Activated CD4-positive, alpha-beta T cell treated with anti-CD3 and anti-CD28 coated beads, Interleukin-2, amount 10 ng/mL, durations not matched to agents 7 days and 5 days (primary cell): ENCODE measurements at regions not wholly inside any gene's neighbourhood (a gene's known extent, or its start where the extent isn't known, plus 50 kb on each side); places are given as distances from the start of the nearest gene placed in this dataset.

Experiments
- CTCF ChIA-PET: fragments of 350-600 bp; sonication (Branson Sonifier 250); formaldehyde crosslinking; loops from one replicate; lab custom pipeline; 2021; ENCODE audit warnings: antibody characterized with exemption; lab: Charles Lee
- POLR2A ChIA-PET: fragments of 350-600 bp; sonication (Branson Sonifier 250); formaldehyde crosslinking; loops from one replicate; lab custom pipeline; 2021; ENCODE audit warnings: antibody characterized with exemption; lab: Charles Lee
- DNase-seq: peaks from one replicate; pipeline ENCODE4 v3.0.0-alpha.2; 2020
- H3K27ac Mint-ChIP-seq: one replicate; pipeline ENCODE4 v1.8.0; 2021; ENCODE audit warnings: mild to moderate bottlenecking, moderate library complexity, mixed read lengths
- H3K27me3 Mint-ChIP-seq: one replicate; pipeline ENCODE4 v1.8.0; 2021; ENCODE audit warnings: mixed read lengths
- H3K36me3 Mint-ChIP-seq: one replicate; pipeline ENCODE4 v1.8.0; 2021; ENCODE audit warnings: low read depth, mixed read lengths
- H3K4me1 Mint-ChIP-seq: one replicate; pipeline ENCODE4 v1.8.0; 2021; ENCODE audit warnings: mixed read lengths
- H3K4me3 Mint-ChIP-seq: one replicate; pipeline ENCODE4 v1.8.0; 2021; ENCODE audit warnings: mild to moderate bottlenecking, moderate library complexity, mixed read lengths
- H3K9me3 Mint-ChIP-seq: one replicate; pipeline ENCODE4 v1.8.0; 2021; ENCODE audit warnings: mixed read lengths

DNA sequence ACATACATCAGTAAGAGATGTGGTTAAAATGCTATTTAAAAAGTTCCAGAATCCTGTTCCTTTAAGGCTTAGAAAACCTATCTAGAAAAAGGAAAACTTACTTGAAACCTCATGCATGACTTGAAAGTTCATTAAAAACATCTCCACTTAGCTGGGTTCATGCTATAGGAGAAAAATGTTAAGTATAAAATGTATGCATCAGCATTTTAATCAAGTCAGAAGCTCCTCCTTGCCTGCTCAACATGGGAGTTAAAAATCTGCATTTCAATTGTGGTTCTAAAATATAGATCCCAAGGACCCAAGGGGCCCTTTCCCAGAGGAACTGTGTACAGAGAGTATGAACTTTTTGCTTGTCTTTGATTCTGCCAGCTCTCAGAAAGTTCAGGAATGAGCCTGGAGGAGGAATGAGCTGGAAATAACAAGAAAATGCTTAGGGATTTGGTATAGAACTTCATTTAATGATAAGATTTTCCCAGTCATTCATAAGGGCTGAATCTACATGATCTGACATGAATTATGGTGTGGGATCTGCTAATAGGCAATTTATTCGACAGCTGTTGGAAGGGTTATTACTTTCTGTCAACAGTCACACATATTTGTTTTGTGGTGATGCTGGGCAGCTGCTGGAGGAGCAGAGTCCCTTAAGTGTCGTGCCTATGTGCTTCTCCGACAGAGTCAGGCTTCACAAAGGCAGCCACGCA is 85.6 kb upstream of the MTPN start:
- no peaks in the 10 kb centered on the region for H3K36me3 Mint-ChIP-seq
- peaks cover 4% of the 10 kb centered on the region for H3K27me3 Mint-ChIP-seq
- no peaks in the 10 kb centered on the region for H3K4me1 Mint-ChIP-seq
- no peak overlapping the region for H3K4me3 Mint-ChIP-seq
- CTCF ChIA-PET = interaction anchor here (1.4 kb wide), 1 partner anchor 10 kb away, joined by 4 read pairs; no protein-coding TSS in a partner anchor
- POLR2A ChIA-PET = no interaction called here
- DNase-seq = no peak
- H3K27ac Mint-ChIP-seq = no peak overlapping the region
- H3K9me3 Mint-ChIP-seq = no peaks in the 10 kb centered on the region

DNA sequence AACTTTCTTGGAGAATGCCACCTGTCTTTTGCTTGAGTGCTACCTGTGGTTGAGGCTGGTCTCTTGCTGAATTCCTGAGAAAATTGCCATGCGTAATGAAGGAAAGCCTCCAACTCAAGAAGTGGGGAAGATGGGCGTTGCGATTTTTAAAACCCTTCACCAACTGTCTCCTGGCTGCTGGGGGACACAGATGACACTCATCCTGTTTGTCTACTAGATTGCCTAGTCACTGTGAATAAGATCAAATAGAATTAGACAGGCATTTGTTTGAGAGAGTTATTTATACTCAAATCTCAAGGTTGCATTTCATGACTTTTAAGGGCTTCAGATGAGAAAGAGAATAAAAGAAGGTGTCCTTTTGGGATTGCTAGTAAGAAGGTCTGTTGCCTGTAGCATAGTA is 84.3 kb upstream of the MTPN start:
- Mint-ChIP-seq H3K9me3 (no peaks in the 10 kb centered on the region), H3K27me3 (peaks cover 4% of the 10 kb centered on the region), H3K4me3 (no peak overlapping the region), H3K27ac (no peak overlapping the region), H3K4me1 (no peaks in the 10 kb centered on the region), H3K36me3 (no peaks in the 10 kb centered on the region)
- no peak for DNase-seq
- ChIA-PET CTCF (no interaction called here), POLR2A (no interaction called here)

DNA sequence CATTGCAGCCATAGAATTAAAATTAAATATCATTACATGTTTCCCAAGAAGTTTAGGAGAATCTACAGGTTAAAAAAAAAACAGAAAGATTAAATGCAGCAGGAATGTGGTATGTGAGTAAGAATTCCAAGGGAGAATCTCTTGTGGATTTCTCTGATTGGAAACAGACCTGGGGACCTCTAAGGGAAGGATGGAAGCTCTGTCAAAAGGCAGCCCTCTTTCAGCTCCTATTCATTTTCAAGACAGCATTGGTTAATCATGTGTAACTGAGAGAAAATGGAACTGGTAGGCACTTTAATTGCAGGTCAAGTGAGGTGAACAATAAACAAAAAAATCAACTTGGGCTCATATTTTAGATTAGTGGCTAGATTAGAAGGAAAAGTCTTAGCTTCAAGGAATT is 81.4 kb upstream of the MTPN start:
- H3K9me3 Mint-ChIP-seq = no peaks in the 10 kb centered on the region
- no peak overlapping the region for H3K4me3 Mint-ChIP-seq
- POLR2A ChIA-PET = no interaction called here
- no peak overlapping the region for H3K27ac Mint-ChIP-seq
- H3K4me1 Mint-ChIP-seq = no peaks in the 10 kb centered on the region
- CTCF ChIA-PET = interaction anchor here (1.2 kb wide), 1 partner anchor 12 kb away, joined by 3 read pairs; no protein-coding TSS in a partner anchor
- no peaks in the 10 kb centered on the region for H3K36me3 Mint-ChIP-seq
- DNase-seq = no peak
- peaks cover 5% of the 10 kb centered on the region for H3K27me3 Mint-ChIP-seq

DNA sequence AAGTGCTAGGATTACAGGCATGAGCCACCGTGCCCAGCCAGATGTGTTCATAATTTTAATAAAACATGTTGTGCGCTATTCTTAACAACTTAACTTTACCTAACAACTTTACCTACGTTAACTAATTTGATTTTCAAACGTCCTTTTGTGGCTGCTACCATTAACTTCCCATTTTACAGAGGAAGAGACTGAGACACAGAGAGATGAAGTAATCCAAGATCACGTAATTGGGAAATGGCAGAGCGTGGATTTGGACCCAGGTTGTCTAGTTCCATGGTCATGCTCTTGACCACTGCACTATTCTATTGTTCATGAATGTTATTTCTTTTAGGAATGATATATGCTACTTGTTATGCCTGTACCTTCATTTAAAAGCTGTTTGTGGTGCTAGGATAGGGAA is 80.3 kb upstream of the MTPN start:
- ChIA-PET CTCF (no interaction called here), POLR2A (no interaction called here)
- no peak overlapping the region for H3K4me3 Mint-ChIP-seq
- H3K27me3 Mint-ChIP-seq = peaks cover 5% of the 10 kb centered on the region
- DNase-seq = no peak
- H3K27ac Mint-ChIP-seq = no peak overlapping the region
- no peaks in the 10 kb centered on the region for H3K4me1 Mint-ChIP-seq
- H3K36me3 Mint-ChIP-seq = no peaks in the 10 kb centered on the region
- H3K9me3 Mint-ChIP-seq = no peaks in the 10 kb centered on the region

DNA sequence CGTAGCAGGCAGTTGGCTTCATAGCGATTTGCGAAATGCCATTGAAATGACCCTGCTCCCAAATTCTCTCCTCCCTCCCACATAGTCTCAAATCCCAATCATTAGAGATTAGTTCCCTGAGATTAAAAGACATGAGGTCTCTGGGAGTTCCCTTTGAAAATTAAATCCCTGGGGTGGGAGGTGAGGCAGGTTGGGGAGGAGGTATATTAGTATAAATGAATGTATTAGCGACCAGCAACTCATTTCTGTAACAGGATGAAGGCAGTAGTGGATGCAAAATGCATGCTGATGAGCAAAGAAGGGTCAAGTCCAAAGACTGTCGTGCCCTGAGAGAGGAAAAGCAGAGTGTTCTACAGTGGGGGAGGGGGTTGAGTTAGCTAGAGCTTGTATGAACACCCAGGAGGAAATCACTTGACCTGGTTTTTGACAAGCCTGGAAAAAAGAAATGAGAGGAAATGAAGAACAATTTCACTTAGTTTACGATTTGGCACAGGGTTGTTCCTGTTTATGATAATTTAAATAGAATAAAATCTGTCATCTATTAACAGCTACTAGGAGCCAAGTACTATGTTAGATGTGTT is 79.6 kb upstream of the MTPN start:
- Mint-ChIP-seq H3K36me3 (no peaks in the 10 kb centered on the region), H3K27me3 (peaks cover 5% of the 10 kb centered on the region), H3K27ac (no peak overlapping the region), H3K4me1 (no peaks in the 10 kb centered on the region), H3K4me3 (no peak overlapping the region), H3K9me3 (no peaks in the 10 kb centered on the region)
- POLR2A ChIA-PET = no interaction called here
- CTCF ChIA-PET = interaction anchor here (0.7 kb wide), 1 partner anchor 9 kb away, joined by 3 read pairs; no protein-coding TSS in a partner anchor
- no peak for DNase-seq

DNA sequence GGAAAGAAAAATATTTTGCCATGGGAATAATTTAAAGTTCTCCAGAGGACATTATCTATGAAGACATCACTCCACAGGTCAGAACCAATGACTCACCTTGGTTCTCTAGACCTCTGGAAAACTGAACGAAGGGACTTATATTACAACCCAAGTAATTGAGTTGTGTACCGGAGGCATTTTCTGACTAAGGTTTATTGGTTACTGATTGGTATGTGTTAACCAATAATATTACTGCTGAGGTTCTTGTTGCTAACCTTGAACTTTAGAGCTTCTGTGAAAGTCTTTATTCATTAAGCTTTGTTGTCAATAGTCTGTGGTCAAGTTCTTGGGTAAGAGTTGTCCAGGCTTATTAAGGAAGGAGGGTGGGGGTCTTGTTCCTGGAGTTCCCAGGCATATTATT is 78.1 kb upstream of the MTPN start:
- DNase-seq = no peak
- H3K9me3 Mint-ChIP-seq = no peaks in the 10 kb centered on the region
- ChIA-PET CTCF (interaction anchor here (1.4 kb wide), 1 partner anchor 19 kb away, joined by 3 read pairs; no protein-coding TSS in a partner anchor), POLR2A (no interaction called here)
- H3K36me3 Mint-ChIP-seq = no peaks in the 10 kb centered on the region
- H3K27ac Mint-ChIP-seq = no peak overlapping the region
- H3K4me1 Mint-ChIP-seq = no peaks in the 10 kb centered on the region
- peaks cover 5% of the 10 kb centered on the region for H3K27me3 Mint-ChIP-seq
- H3K4me3 Mint-ChIP-seq = no peak overlapping the region

DNA sequence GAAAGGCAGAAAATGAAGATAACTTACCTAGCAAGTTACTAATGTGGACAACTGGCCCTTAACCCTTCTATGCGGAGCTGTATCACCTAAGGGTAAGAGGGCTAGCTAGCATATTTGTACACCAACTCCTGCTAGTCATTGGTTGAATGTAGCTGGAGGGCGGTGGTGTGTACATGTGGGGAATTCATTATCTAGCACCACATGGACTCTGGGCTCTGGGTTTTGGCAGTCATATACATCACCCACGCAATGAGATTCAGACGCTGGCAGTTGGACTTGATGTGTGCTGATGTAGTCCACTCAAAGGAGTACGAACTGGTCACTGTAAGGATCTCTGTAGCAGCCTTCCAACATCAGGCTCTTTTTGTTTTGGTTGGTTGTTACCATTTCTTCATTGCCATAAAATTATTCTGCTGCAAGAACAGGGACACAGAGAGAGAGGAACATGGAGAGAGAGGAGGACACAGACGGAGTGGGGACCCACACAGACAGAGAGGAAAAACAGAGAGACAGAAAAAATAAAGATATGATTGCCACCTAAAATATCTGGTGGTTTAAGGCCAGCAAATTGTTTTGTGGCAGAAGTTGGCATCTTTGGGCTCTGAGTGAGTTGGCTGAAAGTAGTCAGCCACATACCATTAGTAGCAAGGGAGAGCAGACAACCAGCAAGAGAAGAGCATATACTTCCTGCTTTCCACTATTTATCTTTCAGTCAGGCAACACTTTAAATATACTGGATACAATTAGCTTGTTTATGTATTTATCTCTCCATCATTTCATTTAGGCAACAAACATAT is 76.7 kb upstream of the MTPN start:
- H3K4me3 Mint-ChIP-seq = no peak overlapping the region
- CTCF ChIA-PET = interaction anchor here (1.5 kb wide), 1 partner anchor 10 kb away, joined by 4 read pairs; no protein-coding TSS in a partner anchor

DNA sequence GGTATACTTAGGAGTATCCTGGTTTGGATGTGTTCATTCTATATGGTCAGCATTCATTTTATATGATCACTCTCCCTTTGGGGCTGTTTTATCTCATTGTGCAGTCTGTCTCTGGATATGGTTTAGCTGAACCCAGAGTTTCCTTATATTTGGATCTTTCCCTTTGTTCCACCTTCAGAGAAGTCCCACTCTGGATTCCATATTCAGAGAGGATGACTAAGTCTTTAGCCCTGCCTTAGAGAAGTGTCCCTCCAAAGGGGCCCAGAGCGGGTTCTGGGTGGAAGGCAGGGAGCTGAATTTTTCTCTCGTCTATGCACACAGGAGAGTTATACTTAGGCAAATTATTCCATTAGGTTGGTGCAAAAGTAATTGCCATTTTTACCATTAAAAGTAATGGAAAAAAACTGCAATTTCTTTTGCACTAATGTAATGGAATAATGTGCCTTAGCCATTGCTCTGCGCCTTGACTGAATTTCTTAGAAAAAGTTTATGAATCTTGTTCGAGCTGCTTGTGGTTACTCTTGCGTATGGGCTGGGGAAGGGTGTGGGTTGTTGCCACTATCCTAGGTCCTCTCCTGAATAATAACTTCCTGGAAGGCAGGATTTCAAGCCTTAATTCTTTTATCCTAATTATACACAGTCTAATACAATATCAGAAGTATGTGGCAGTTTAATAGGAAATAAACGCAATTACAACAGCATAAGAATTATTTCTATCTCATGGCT is 74.2 kb upstream of the MTPN start:
- Mint-ChIP-seq H3K36me3 (no peaks in the 10 kb centered on the region), H3K27ac (no peak overlapping the region), H3K27me3 (peaks cover 2% of the 10 kb centered on the region), H3K9me3 (peaks cover 2% of the 10 kb centered on the region), H3K4me3 (no peak overlapping the region), H3K4me1 (no peaks in the 10 kb centered on the region)
- no peak for DNase-seq
- ChIA-PET POLR2A (no interaction called here), CTCF (no interaction called here)

More for the DNA sequence above, 76.7 kb upstream of the MTPN start:
- Mint-ChIP-seq H3K9me3 (no peaks in the 10 kb centered on the region), H3K4me1 (no peaks in the 10 kb centered on the region), H3K27me3 (peaks cover 2% of the 10 kb centered on the region), H3K27ac (no peak overlapping the region), H3K36me3 (no peaks in the 10 kb centered on the region)
- POLR2A ChIA-PET = no interaction called here
- DNase-seq = no peak

DNA sequence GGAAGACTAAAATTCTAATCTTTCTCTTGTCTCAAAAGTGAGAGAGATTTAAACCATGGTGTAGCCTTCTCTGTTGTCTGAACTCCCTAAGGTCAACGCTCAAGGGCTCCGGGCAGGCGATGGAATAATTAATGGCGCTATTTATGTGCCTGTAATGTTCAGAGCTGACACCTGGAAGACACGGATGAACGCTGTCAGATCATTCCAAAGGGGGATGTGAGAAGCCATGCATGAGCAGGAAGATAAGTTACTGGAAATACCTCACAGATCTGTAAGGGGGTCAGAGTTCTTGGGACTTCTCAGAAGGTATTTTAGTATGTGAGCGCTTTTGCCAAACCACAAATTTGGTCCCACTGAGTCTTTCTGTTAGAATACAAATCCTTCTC is 73.3 kb upstream of the MTPN start:
- H3K4me1 Mint-ChIP-seq = no peaks in the 10 kb centered on the region
- no peaks in the 10 kb centered on the region for H3K36me3 Mint-ChIP-seq
- CTCF ChIA-PET = no interaction called here

DNA sequence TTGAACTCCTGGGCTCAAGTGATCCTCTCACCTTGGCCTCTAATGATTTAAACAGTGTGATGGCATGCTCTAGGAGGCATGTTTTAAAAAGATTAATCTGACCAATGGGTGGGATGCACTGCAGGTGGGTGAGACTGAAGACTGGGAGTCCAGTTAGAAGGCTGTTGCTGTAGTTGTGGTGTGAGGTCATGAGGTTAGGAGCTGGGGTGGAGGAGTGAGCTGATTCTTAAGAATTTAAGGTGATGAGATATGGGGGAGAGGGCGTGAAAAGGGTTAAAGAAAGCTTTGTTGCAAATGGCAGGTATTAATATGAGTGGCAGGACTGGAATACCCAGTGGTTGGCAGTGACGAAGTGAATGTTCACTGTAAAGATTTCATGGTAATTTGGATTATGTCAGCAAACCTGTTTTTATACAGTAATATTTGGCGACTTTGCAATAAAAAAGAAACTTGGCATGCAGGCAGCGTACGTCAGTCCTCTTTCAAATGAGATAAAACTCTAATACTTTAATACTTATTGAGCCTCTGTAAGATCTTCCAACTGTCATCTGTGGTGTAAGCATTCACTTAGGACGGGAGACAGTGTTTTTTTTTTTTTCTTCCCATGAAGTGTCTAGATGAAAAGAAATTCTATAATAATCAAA is 72.8 kb upstream of the MTPN start:
- ChIA-PET CTCF (no interaction called here), POLR2A (no interaction called here)
- H3K27me3 Mint-ChIP-seq = no peaks in the 10 kb centered on the region
- H3K4me3 Mint-ChIP-seq = no peak overlapping the region
- H3K27ac Mint-ChIP-seq = no peak overlapping the region
- H3K36me3 Mint-ChIP-seq = no peaks in the 10 kb centered on the region
- peaks cover 8% of the 10 kb centered on the region for H3K9me3 Mint-ChIP-seq
- DNase-seq = no peak
- no peaks in the 10 kb centered on the region for H3K4me1 Mint-ChIP-seq

More for the DNA sequence above, 73.3 kb upstream of the MTPN start:
- Mint-ChIP-seq H3K4me3 (no peak overlapping the region), H3K27ac (no peak overlapping the region), H3K9me3 (peaks cover 4% of the 10 kb centered on the region), H3K27me3 (no peaks in the 10 kb centered on the region)
- DNase-seq = no peak
- POLR2A ChIA-PET = no interaction called here

DNA sequence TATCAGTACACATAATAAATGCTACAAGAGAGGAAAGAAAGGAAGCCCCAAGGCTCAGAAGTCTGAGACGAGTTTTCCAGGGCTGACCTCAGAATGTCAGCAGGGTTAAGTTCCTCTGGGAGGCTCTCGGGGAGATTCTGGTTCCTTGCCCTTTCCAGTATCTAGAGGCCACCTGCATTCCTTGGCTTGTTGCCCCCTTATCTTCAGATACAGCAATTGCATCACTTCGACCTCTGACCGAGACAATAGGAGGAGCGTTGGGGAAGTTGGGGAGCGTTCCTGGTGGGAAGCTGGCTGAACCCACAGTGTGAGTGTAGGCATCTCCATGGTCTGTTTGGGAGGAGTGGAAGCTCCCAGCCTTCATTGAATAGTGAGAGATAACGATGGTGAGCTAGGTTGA is 72.0 kb upstream of the MTPN start:
- H3K27ac Mint-ChIP-seq = no peak overlapping the region
- no peaks in the 10 kb centered on the region for H3K4me1 Mint-ChIP-seq
- DNase-seq = no peak
- no peaks in the 10 kb centered on the region for H3K36me3 Mint-ChIP-seq
- no peak overlapping the region for H3K4me3 Mint-ChIP-seq
- ChIA-PET CTCF (no interaction called here), POLR2A (no interaction called here)
- peaks cover 8% of the 10 kb centered on the region for H3K9me3 Mint-ChIP-seq
- no peaks in the 10 kb centered on the region for H3K27me3 Mint-ChIP-seq

DNA sequence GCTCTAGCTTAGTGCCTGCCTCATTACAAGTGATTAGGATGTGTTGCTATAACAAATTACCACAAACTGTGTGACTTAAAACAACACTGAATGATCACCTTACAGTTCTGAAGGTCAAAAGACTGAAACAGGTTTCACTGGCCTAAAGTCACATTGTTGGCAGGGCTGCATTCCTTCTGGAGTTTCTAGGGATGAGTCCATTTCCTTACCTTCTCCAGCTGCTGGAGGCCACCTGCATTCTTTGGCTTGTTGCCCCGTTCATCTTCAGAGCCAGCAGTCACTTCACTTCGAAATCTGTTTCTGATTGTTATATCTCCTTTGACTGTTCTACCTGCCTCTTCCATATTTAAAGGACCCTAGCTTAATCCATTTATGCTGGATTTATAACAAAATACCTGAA is 69.4 kb upstream of the MTPN start:
- H3K4me1 Mint-ChIP-seq = no peaks in the 10 kb centered on the region
- POLR2A ChIA-PET = no interaction called here
- H3K9me3 Mint-ChIP-seq = peaks cover 11% of the 10 kb centered on the region

More for the DNA sequence above, 69.4 kb upstream of the MTPN start:
- CTCF ChIA-PET = interaction anchor here (1.2 kb wide), 1 partner anchor 12 kb away, joined by 3 read pairs; no protein-coding TSS in a partner anchor
- H3K27me3 Mint-ChIP-seq = no peaks in the 10 kb centered on the region
- no peak for DNase-seq
- H3K4me3 Mint-ChIP-seq = no peak overlapping the region
- no peak overlapping the region for H3K27ac Mint-ChIP-seq
- H3K36me3 Mint-ChIP-seq = no peaks in the 10 kb centered on the region
